Neural cell (in vitro differentiated cells): ENCODE measurements at regions not wholly inside any gene's neighbourhood (a gene's known extent, or its start where the extent isn't known, plus 50 kb on each side); places are given as distances from the start of the nearest gene placed in this dataset.

ENCODE experiments used
- EP300 ChIP-seq: fragments of 450-650 bp; conservative IDR thresholded peaks from 2 replicates; pipeline ENCODE4 v1.6.1; 2014; ENCODE audit warnings: antibody characterized with exemption, mild to moderate bottlenecking, moderate library complexity; ENCODE audit not compliant: poor library complexity, severe bottlenecking
- EZH2 ChIP-seq: fragments of 200-600, 300-800 bp; shearing (Covaris generic), sonication (generic); IDR thresholded peaks from 2 replicates; pipeline ENCODE4 v1.6.1; 2014; ENCODE audit warnings: antibody characterized with exemption, low read length, borderline replicate concordance, mild to moderate bottlenecking; ENCODE audit not compliant: insufficient read depth, poor library complexity, severe bottlenecking
- MXI1 ChIP-seq: fragments of 450-650 bp; conservative IDR thresholded peaks from 2 replicates; pipeline ENCODE4 v1.6.1; 2014; ENCODE audit warnings: antibody characterized with exemption, mild to moderate bottlenecking; ENCODE audit not compliant: poor library complexity, severe bottlenecking
- POLR2AphosphoS5 ChIP-seq: IDR thresholded peaks from 2 replicates; pipeline ENCODE4 v1.6.1; 2012
- RAD21 ChIP-seq: fragments of 450-650 bp; conservative IDR thresholded peaks from 2 replicates; pipeline ENCODE4 v1.6.1; 2014; ENCODE audit warnings: antibody characterized with exemption, mild to moderate bottlenecking, moderate library complexity
- SMC3 ChIP-seq: fragments of 450-650 bp; conservative IDR thresholded peaks from 2 replicates; pipeline ENCODE4 v1.6.1; 2014; ENCODE audit warnings: antibody characterized with exemption, mild to moderate bottlenecking, moderate library complexity; ENCODE audit not compliant: poor library complexity
- TAF1 ChIP-seq: IDR thresholded peaks from 2 replicates; pipeline ENCODE4 v1.6.1; 2012; ENCODE audit warnings: low read depth
- TF ChIP-seq, protein P1 (sequence below): fragments of 450-650 bp; IDR thresholded peaks from 2 replicates; pipeline ENCODE4 v1.5.1; 2014; ENCODE audit warnings: antibody characterized with exemption, mild to moderate bottlenecking, moderate library complexity; ENCODE audit not compliant: poor library complexity, severe bottlenecking
- TF ChIP-seq, protein P2 (sequence below): IDR thresholded peaks from 2 replicates; pipeline ENCODE4 v1.6.1; 2012; ENCODE audit warnings: borderline replicate concordance

DNA sequence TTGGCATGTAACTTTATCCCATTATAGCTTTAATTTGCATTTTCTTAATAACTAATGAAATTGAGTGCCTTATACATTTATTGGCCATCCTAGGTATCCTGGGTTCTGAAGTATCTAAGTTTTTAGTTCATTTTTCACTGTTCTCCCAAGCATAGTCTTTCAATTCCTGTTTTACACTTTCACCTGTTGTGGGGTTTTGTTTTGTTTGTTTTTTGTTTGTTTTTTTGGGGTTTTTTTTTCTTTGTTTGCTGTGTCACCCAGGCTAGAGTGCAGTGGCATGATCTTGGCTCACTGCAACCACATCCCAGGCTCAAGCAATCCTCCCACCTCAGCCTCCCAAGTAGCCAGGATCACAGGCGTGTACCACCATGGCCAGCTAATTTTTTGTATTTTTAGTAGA is 83.1 kb upstream of the GADL1 start:
- TF ChIP-seq, protein P1, sequence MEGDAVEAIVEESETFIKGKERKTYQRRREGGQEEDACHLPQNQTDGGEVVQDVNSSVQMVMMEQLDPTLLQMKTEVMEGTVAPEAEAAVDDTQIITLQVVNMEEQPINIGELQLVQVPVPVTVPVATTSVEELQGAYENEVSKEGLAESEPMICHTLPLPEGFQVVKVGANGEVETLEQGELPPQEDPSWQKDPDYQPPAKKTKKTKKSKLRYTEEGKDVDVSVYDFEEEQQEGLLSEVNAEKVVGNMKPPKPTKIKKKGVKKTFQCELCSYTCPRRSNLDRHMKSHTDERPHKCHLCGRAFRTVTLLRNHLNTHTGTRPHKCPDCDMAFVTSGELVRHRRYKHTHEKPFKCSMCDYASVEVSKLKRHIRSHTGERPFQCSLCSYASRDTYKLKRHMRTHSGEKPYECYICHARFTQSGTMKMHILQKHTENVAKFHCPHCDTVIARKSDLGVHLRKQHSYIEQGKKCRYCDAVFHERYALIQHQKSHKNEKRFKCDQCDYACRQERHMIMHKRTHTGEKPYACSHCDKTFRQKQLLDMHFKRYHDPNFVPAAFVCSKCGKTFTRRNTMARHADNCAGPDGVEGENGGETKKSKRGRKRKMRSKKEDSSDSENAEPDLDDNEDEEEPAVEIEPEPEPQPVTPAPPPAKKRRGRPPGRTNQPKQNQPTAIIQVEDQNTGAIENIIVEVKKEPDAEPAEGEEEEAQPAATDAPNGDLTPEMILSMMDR, result no peak
- TF ChIP-seq MXI1 (no peak), RAD21 (no peak), POLR2AphosphoS5 (no peak), TAF1 (no peak), EZH2 (no peak), EP300 (no peak), SMC3 (no peak)
- TF ChIP-seq, protein P2, sequence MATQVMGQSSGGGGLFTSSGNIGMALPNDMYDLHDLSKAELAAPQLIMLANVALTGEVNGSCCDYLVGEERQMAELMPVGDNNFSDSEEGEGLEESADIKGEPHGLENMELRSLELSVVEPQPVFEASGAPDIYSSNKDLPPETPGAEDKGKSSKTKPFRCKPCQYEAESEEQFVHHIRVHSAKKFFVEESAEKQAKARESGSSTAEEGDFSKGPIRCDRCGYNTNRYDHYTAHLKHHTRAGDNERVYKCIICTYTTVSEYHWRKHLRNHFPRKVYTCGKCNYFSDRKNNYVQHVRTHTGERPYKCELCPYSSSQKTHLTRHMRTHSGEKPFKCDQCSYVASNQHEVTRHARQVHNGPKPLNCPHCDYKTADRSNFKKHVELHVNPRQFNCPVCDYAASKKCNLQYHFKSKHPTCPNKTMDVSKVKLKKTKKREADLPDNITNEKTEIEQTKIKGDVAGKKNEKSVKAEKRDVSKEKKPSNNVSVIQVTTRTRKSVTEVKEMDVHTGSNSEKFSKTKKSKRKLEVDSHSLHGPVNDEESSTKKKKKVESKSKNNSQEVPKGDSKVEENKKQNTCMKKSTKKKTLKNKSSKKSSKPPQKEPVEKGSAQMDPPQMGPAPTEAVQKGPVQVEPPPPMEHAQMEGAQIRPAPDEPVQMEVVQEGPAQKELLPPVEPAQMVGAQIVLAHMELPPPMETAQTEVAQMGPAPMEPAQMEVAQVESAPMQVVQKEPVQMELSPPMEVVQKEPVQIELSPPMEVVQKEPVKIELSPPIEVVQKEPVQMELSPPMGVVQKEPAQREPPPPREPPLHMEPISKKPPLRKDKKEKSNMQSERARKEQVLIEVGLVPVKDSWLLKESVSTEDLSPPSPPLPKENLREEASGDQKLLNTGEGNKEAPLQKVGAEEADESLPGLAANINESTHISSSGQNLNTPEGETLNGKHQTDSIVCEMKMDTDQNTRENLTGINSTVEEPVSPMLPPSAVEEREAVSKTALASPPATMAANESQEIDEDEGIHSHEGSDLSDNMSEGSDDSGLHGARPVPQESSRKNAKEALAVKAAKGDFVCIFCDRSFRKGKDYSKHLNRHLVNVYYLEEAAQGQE, result no peak
